ENCODE measurements at regions not wholly inside any gene's neighbourhood (a gene's known extent, or its start where the extent isn't known, plus 50 kb on each side); places are given as distances from the start of the nearest gene placed in this dataset.

DNA sequence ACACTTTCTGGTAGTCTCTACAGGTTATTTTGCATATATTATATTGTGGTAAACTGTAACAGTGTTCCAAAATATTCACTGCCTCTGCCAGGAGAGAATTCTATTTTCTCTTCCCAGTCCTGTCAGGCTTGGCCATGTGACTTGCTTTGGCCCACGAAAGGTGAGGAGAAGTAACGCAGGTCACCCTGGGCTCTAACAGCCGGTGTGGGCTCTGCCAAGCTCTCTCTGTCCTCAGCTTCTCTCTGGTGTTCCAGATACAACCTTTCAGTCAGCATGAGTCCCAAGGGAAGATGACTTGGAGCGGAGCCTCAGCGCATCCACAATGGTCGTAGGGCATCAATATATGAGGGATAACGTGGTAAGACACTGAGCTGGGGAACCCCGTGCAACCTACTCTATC is 113.0 kb upstream of the RREB1 start:
- no peak for ATAC-seq (ENCODE audit: low read depth)

DNA sequence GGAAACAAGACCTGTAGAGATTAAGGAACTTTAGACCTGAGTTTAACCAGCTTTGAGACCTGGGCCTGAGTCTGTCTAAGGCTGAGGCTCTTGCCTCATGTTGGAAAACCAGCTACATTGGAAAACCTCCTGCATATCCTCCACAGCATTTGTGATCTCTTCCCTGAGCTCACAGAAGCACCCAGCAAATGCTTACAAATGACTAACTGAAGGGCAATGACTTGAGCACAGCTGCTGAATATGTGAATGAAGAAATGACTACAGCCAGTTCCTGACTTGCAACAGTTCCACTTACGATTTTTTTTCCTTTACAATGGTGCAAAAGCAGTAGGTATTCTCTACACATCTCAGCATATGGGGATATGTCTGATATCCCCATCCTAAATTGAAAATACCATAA is 112.4 kb upstream of the RREB1 start:
- ATAC-seq (ENCODE audit: low read depth), result no peak
- Histone ChIP-seq H3K27ac (ENCODE audit: poor library complexity, severe bottlenecking) (no peak overlapping the region), H3K27me3 (ENCODE audit: insufficient read depth, poor library complexity, severe bottlenecking) (no peaks in the 10 kb centered on the region), H3K4me1 (ENCODE audit: insufficient read depth, poor library complexity, severe bottlenecking) (no peaks in the 10 kb centered on the region), H3K36me3 (ENCODE audit: low read depth) (no peaks in the 10 kb centered on the region), H3K9me3 (ENCODE audit: severe bottlenecking) (no peaks in the 10 kb centered on the region), H3K4me3 (ENCODE audit: severe bottlenecking) (no peak overlapping the region)
- TF ChIP-seq, protein P1, sequence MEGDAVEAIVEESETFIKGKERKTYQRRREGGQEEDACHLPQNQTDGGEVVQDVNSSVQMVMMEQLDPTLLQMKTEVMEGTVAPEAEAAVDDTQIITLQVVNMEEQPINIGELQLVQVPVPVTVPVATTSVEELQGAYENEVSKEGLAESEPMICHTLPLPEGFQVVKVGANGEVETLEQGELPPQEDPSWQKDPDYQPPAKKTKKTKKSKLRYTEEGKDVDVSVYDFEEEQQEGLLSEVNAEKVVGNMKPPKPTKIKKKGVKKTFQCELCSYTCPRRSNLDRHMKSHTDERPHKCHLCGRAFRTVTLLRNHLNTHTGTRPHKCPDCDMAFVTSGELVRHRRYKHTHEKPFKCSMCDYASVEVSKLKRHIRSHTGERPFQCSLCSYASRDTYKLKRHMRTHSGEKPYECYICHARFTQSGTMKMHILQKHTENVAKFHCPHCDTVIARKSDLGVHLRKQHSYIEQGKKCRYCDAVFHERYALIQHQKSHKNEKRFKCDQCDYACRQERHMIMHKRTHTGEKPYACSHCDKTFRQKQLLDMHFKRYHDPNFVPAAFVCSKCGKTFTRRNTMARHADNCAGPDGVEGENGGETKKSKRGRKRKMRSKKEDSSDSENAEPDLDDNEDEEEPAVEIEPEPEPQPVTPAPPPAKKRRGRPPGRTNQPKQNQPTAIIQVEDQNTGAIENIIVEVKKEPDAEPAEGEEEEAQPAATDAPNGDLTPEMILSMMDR (IDR thresholded peaks at IDR 0.05; ENCODE audit: poor library complexity, severe bottlenecking), result no peak
- DNase-seq (ENCODE audit: low spot score), result no peak

More for the DNA sequence above, 113.0 kb upstream of the RREB1 start:
- Histone ChIP-seq H3K27ac (ENCODE audit: poor library complexity, severe bottlenecking) (no peak overlapping the region), H3K4me1 (ENCODE audit: insufficient read depth, poor library complexity, severe bottlenecking) (no peaks in the 10 kb centered on the region), H3K27me3 (ENCODE audit: insufficient read depth, poor library complexity, severe bottlenecking) (no peaks in the 10 kb centered on the region), H3K4me3 (ENCODE audit: severe bottlenecking) (no peak overlapping the region), H3K9me3 (ENCODE audit: severe bottlenecking) (no peaks in the 10 kb centered on the region), H3K36me3 (ENCODE audit: low read depth) (no peaks in the 10 kb centered on the region)
- TF ChIP-seq, protein P1 (IDR thresholded peaks at IDR 0.05; ENCODE audit: poor library complexity, severe bottlenecking), result no peak
- no peak for DNase-seq (ENCODE audit: low spot score)

DNA sequence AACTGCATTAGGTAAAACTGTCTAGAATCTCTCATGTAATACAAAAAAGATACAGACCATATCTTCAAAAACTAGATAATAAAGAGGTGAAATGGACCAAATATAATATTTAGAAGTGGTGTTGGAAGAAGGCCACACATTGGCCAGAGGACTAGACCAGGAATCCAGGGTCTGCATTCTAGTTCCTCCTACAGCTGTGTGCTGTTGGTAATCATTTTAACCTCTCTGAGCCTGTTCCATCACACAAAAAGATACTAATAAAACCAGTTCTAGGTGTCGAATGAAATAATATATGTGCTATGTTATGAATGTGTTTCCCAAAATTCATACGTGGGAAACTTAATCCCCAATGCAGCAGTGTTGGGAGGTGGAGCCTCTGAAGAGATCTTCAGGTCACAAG is 111.6 kb upstream of the RREB1 start:
- Histone ChIP-seq H3K27ac (ENCODE audit: poor library complexity, severe bottlenecking) (no peak overlapping the region), H3K27me3 (ENCODE audit: insufficient read depth, poor library complexity, severe bottlenecking) (no peaks in the 10 kb centered on the region), H3K9me3 (ENCODE audit: severe bottlenecking) (peaks cover 2% of the 10 kb centered on the region), H3K36me3 (ENCODE audit: low read depth) (no peaks in the 10 kb centered on the region), H3K4me1 (ENCODE audit: insufficient read depth, poor library complexity, severe bottlenecking) (no peaks in the 10 kb centered on the region), H3K4me3 (ENCODE audit: severe bottlenecking) (no peak overlapping the region)
- TF ChIP-seq, protein P1 (IDR thresholded peaks at IDR 0.05; ENCODE audit: poor library complexity, severe bottlenecking), result no peak
- DNase-seq (ENCODE audit: low spot score) (no peak), ATAC-seq (ENCODE audit: low read depth) (no peak)

DNA sequence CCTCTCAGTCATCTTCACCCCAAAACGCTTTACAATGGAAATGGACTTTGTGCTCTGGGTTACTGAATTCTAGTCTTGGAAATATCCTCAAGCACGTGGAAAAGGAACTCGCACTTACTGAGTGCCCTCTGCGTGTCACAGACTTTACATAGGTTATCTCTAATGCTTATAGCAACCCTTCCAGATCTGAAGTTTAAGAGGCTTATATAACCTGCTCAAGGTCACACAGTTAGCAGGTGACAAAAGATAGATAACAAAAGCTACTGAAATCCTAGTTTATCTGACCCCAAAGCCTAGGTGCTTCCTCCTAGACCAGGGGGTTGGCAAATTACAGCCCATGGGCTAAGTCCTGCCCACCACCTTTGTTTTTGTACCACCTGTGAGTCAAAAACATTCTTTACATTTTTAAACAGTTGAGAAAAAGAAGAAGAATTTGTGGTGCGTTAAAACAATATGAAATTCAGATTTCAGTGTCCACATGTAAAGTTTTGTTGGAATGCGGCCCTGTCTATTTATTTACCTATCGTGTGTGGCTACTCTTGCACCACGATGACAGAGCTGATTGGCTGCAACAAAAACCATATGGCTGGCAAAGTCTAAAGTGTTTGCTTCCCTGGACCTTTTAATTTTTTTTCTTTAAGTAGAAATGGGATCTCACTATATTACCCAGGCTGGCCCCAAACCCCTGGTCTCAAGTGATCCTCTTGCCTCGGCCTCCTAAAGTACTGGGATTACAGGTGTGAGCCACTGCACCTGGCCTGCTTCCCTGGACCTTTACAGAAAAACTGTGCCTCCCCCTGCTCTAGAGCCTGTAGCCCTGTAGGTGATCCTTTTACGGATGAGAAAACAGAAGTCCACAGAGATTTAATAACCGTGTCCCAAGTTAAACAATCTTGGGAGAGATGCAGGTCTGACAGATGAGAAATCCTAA is 110.2 kb upstream of the RREB1 start:
- Histone ChIP-seq H3K27ac (ENCODE audit: poor library complexity, severe bottlenecking) (no peak overlapping the region), H3K4me1 (ENCODE audit: insufficient read depth, poor library complexity, severe bottlenecking) (no peaks in the 10 kb centered on the region), H3K27me3 (ENCODE audit: insufficient read depth, poor library complexity, severe bottlenecking) (no peaks in the 10 kb centered on the region), H3K4me3 (ENCODE audit: severe bottlenecking) (no peak overlapping the region), H3K9me3 (ENCODE audit: severe bottlenecking) (peaks cover 2% of the 10 kb centered on the region), H3K36me3 (ENCODE audit: low read depth) (no peaks in the 10 kb centered on the region)
- ATAC-seq (ENCODE audit: low read depth), result no peak
- TF ChIP-seq, protein P1 (IDR thresholded peaks at IDR 0.05; ENCODE audit: poor library complexity, severe bottlenecking), result no peak
- DNase-seq (ENCODE audit: low spot score), result no peak

DNA sequence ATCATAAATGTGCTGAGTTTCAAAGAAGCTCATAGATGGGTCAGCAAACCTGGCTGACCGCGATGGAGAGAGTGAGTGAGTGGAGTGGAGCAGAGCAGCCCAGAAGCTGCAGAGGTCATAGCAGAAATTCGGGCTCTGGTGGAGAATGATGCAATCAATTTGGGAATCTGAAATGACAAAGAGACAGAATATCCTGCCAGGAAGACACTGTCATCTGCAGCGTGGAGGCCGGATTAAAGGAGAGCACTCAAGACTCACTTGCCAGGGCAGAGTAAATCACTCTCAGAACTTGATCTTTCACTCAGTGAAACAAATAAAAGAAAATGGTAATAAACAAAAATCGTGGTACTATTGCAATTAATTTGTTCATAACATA is 109.6 kb upstream of the RREB1 start:
- H3K4me3 ChIP-seq (ENCODE audit: severe bottlenecking), result no peak overlapping the region
- H3K4me1 ChIP-seq (ENCODE audit: insufficient read depth, poor library complexity, severe bottlenecking), result no peaks in the 10 kb centered on the region
- peaks cover 2% of the 10 kb centered on the region for H3K9me3 ChIP-seq (ENCODE audit: severe bottlenecking)
- no peak for DNase-seq (ENCODE audit: low spot score)
- no peaks in the 10 kb centered on the region for H3K27me3 ChIP-seq (ENCODE audit: insufficient read depth, poor library complexity, severe bottlenecking)
- ATAC-seq (ENCODE audit: low read depth), result no peak
- no peak overlapping the region for H3K27ac ChIP-seq (ENCODE audit: poor library complexity, severe bottlenecking)
- TF ChIP-seq, protein P1 (IDR thresholded peaks at IDR 0.05; ENCODE audit: poor library complexity, severe bottlenecking), result no peak
- H3K36me3 ChIP-seq (ENCODE audit: low read depth), result no peaks in the 10 kb centered on the region

All from RWPE2 (cell line).